Panc1 (cell line): ENCODE measurements at regions not wholly inside any gene's neighbourhood (a gene's known extent, or its start where the extent isn't known, plus 50 kb on each side); places are given as distances from the start of the nearest gene placed in this dataset.

ENCODE experiments used
- ATAC-seq: fragments of 200-7000 bp; cut with Tn5 transposase; 2 replicates; pipeline ENCODE4 v1.9.1; 2020; ENCODE audit warnings: mild to moderate bottlenecking, moderate library complexity
- BruUV-seq: library from RNA; stranded (reverse); fragments of 400-500 nt; replicated peaks from 2 replicates; lab custom pipeline; 2021; lab: Mats Ljungman, UMichigan
- CTCF ChIA-PET: fragments of 300-600 bp; sonication (Branson Sonifier 250); formaldehyde crosslinking; loops from one replicate; lab custom pipeline; 2022; ENCODE audit warnings: antibody characterized with exemption; lab: Charles Lee
- POLR2A ChIA-PET: fragments of 300-600 bp; sonication (Branson Sonifier 250); formaldehyde crosslinking; loops from one replicate; lab custom pipeline; 2022; ENCODE audit warnings: antibody characterized with exemption; lab: Charles Lee
- DNase-seq: peaks from one replicate; pipeline ENCODE4 v3.0.0-alpha.2; 2010; ENCODE audit warnings: low read depth, low spot score
- H3K27ac ChIP-seq: 2 replicates; pipeline ENCODE4 v1.5.1; 2011; ENCODE audit warnings: mild to moderate bottlenecking, low read length, inconsistent platforms
- H3K27me3 ChIP-seq: fragments of 200-500 bp; sonication (Bioruptor generic); 2 replicates; pipeline ENCODE4 v1.6.0; 2014; ENCODE audit warnings: low read length, inconsistent platforms; ENCODE audit not compliant: control insufficient read depth, insufficient read depth
- H3K36me3 ChIP-seq: fragments of 200-500 bp; sonication (Bioruptor generic); 2 replicates; pipeline ENCODE4 v1.5.1; 2014; ENCODE audit warnings: inconsistent platforms, mild to moderate bottlenecking, low read length, moderate library complexity; ENCODE audit not compliant: control insufficient read depth, insufficient read depth
- H3K4me1 ChIP-seq: 2 replicates; pipeline ENCODE4 v1.5.1; 2011; ENCODE audit warnings: inconsistent platforms, mild to moderate bottlenecking, low read length, moderate library complexity; ENCODE audit not compliant: control insufficient read depth, insufficient read depth
- H3K4me3 ChIP-seq, 2 experiments: 2 replicates each; pipeline ENCODE4 v1.5.1; 2011 to 2012; ENCODE audit warnings: low read depth in 2 of 2, low read length in 2 of 2, mild to moderate bottlenecking in 2 of 2, inconsistent platforms in 1 of 2, moderate library complexity in 1 of 2
- H3K9me3 ChIP-seq: fragments of 200-500 bp; sonication (Bioruptor generic); 2 replicates; pipeline ENCODE4 v1.5.1; 2014; ENCODE audit warnings: low read depth, mild to moderate bottlenecking, inconsistent platforms, low read length, moderate library complexity; ENCODE audit not compliant: control insufficient read depth, insufficient read depth
- CTCF ChIP-seq: fragments of 450-650 bp; IDR thresholded peaks from 2 replicates; pipeline ENCODE4 v1.5.1; 2017; ENCODE audit warnings: mild to moderate bottlenecking
- POLR2AphosphoS5 ChIP-seq: IDR thresholded peaks from 2 replicates; pipeline ENCODE4 v1.6.1; 2012; ENCODE audit warnings: mild to moderate bottlenecking, low read depth, low read length, moderate library complexity
- REST ChIP-seq, 2 experiments: IDR thresholded peaks; 2 replicates each; pipeline ENCODE4 v1.6.1; 2011 to 2012; ENCODE audit warnings: low read depth in 2 of 2, control low read depth in 1 of 2, low read length in 1 of 2, mild to moderate bottlenecking in 1 of 2, moderate library complexity in 1 of 2; ENCODE audit not compliant: insufficient read depth in 1 of 2
- SIN3A ChIP-seq: IDR thresholded peaks from 2 replicates; pipeline ENCODE4 v1.6.1; 2012; ENCODE audit warnings: low read depth, mild to moderate bottlenecking, low read length, moderate library complexity, borderline replicate concordance; ENCODE audit not compliant: insufficient read depth
- TCF7L2 ChIP-seq: IDR thresholded peaks from 2 replicates; pipeline ENCODE4 v1.6.1; 2011; ENCODE audit warnings: mild to moderate bottlenecking, low read depth, low read length, inconsistent platforms
- in situ Hi-C: cut with HindIII; loops from 2 replicates; pipeline ENCODE4 v1.10.0; 2016; ENCODE audit warnings: low sequenced_read_pairs, low pct_unique_long_range_greater_than_20kb
- intact Hi-C: fragments of 100-400 bp; cut with micrococcal nuclease; formaldehyde crosslinking; loops from one replicate; pipeline ENCODE4 v1.10.0; 2022; ENCODE audit not compliant: unreplicated experiment

- intact Hi-C loops (no loop called here), in situ Hi-C loops (no loop called here)
- no peak for TF ChIP-seq SIN3A
- no peak for TF ChIP-seq POLR2AphosphoS5
- TF ChIP-seq REST (IDR thresholded peaks at IDR 0.05; ENCODE audit: insufficient read depth in 1 of 2, low read depth in 2 of 2, low read length in 1 of 2) = no peak
- TF ChIP-seq CTCF = no peak
- no peak for TF ChIP-seq TCF7L2
- no peak for DNase-seq
- POLR2A ChIA-PET = no interaction called here
- no TSS peak for BruUV-seq
- Histone ChIP-seq H3K27me3 (no peaks in the 10 kb centered on the region), H3K4me1 (no peaks in the 10 kb centered on the region), H3K27ac (no peak overlapping the region), H3K36me3 (no peaks in the 10 kb centered on the region), H3K9me3 (no peaks in the 10 kb centered on the region), H3K4me3 (no peak overlapping the region)
- ATAC-seq = no peak
- CTCF ChIA-PET = no interaction called here
Observed at GRCh38 chr3:176167272-176167671, 1030.0 kb downstream of the TBL1XR1 start.

- no peak overlapping the region for H3K27ac ChIP-seq
- intact Hi-C loops (no loop called here), in situ Hi-C loops (no loop called here)
- H3K27me3 ChIP-seq = no peaks in the 10 kb centered on the region
- ChIA-PET POLR2A (no interaction called here), CTCF (no interaction called here)
- ATAC-seq (no peak), DNase-seq (no peak)
- no peak for TF ChIP-seq REST (IDR thresholded peaks at IDR 0.05; ENCODE audit: insufficient read depth in 1 of 2, low read depth in 2 of 2, low read length in 1 of 2)
- TF ChIP-seq POLR2AphosphoS5 = no peak
- no peak for TF ChIP-seq SIN3A
- no peak for TF ChIP-seq TCF7L2
- TF ChIP-seq CTCF = no peak
- H3K4me3 ChIP-seq = no peak overlapping the region
- no peaks in the 10 kb centered on the region for H3K4me1 ChIP-seq
- no peaks in the 10 kb centered on the region for H3K36me3 ChIP-seq
- no TSS peak for BruUV-seq
- H3K9me3 ChIP-seq = no peaks in the 10 kb centered on the region
Observed at GRCh38 chr3:176160997-176161396, 1036.3 kb downstream of the TBL1XR1 start.
